NCI-H2227 treated with DMSO at 0.1 percent for 48 hours (cell line): ENCODE measurements at regions not wholly inside any gene's neighbourhood (a gene's known extent, or its start where the extent isn't known, plus 50 kb on each side); places are given as distances from the start of the nearest gene placed in this dataset.

Experiments
- DNase-seq: peaks from one replicate; lab custom pipeline; 2025; lab: John Stamatoyannopoulos, UW

DNA sequence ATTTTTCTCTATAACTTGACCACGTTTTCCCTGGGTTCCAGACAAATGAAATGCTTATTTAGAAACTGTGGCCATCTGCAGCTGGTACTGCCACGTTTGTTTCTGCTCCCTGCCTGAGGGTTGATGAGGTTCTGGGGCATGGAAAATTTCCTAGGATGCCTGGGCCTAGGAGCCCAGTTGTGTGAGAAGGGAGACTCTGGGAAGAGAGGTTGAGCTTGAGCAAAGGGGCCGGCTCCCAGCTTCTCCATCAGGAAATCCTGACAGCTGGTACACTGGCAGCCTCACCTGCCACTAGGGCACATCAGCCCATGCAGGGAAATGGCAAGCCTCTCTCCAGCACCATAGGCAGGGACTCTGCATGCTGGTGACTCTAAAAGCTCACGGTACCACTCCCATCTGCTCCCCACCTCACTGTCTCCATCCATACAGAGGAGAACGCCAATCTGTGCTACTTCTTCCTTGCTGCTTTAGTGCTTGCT lies 165.4 kb upstream of the PPP2R3A start:
- no peak for DNase-seq

DNA sequence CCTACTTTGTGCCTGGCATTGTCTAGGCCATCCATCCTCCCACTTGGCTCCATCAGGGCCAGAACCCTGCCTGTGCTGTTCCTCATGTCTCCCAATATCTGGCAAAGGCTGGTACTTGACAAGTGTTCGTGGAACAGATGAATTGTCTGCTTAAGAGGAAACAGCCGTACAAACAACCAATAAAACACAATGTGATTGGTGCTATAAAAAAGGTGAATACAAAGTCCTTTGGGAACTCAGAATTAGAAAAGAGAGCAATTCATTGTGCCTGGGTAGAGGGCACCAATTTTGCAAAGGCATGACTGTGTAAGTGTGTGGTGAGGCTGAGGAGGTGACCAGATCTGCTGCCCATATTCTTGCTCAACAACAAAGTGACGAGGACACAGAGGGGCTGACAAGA lies 164.5 kb upstream of the PPP2R3A start:
- DNase-seq = no peak

DNA sequence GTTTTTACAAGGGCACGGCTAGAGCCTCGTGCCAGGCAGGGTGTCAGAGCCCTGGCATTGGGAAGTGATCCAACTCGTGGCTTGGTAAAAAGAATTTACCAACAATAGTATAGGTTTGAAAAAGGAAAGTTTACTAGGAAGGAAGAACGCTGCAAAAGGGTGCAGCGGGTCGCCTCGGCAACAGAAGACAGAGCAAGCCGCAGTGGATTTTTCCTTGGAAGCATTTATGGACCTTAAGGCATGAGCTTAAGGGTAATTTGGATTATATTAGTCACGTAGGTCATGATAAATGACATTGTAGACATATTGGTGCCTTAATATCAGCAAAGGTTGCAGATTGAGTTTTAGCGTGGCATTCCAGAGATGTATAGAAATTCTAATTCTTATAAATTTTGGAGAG lies 163.4 kb upstream of the PPP2R3A start:
- no peak for DNase-seq

DNA sequence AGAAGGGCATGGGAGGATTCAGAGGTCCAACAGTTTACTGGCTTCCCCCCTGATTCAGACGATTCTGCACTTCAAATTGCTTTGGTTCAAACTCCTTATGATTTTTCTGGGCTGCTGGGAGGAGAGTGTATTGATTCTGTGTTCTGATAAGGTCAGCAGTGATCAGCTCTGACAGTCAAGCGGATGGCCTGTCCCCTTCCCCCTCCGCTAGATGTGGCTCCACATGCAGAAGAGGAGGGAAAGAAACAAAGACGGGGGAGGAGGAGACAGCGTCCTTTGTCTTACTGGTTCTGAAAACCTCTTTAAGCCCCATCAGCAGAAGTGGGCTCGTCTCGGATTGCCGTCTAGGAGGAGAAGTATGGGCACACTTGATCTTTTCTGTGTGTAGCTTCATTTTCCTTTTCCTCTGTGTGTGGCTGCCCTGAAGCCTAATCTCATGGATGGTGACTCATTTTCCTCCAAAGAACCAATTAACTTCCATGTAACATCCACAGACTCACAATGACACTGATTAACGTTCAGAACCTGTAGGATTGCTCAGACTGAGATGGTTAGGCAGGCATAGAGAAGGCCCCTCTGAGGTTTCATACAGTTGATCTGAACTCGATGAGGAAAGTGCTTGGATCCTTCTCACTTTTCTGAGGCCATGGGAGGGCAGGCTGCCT lies 162.4 kb upstream of the PPP2R3A start:
- no peak for DNase-seq

DNA sequence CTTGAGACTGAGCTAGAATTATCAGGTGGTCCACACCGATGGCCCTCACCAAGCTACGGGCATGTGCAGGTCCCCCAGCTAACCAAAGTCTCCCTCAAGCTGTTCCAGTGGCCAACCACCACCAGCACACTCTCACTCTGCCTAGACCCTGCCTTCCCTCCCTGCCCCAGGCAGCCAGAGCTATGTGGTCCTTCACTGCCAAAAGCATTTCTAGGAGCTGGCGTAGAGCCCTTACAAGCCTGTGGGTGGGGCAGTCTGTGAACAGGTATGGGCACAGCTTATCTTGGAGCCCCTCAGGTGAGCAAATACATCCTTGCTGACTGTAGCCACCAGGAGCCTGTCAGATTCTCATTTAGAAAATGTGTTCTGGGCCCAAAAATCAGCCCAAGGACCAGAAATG lies 159.8 kb upstream of the PPP2R3A start:
- no peak for DNase-seq

DNA sequence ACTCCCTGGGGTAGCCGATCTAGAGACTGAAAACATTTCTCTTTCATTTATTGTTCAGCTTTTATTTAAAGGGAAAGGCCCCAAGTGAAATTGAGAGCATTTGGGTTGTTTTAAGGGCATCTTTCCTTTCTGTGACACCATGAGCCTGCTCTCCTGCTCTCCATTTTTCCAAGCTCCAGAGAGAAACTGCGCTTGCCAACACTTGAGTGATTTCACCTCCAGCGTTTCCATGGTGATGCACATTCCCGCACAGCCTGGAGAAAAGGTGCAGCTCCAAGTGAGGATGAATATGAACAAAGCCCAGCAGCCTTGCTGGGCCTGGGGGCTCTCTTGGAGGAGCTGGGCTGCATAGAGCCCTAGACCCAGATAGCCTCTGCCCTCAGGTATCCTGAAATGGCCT lies 159.2 kb upstream of the PPP2R3A start:
- peak; percentile 26 for DNase-seq

DNA sequence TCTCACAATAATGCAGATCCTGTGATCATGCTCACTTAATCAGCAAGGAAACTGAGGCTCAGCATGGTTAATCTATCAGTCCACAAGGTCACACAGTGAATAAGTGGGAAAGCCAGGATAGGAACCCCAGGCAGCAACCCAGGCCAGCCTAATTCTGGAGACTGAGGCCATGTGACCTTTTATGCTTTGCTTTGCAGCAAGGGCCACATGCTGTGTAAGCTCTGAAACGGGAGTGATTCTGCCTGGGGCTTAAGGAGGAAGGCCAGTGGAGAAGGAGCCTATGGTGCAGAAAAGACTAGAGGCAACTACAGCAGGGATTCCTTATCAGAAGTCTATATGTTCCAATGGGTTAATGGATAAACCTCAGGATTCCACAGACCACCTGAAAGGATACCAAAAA lies 157.6 kb upstream of the PPP2R3A start:
- DNase-seq = no peak

DNA sequence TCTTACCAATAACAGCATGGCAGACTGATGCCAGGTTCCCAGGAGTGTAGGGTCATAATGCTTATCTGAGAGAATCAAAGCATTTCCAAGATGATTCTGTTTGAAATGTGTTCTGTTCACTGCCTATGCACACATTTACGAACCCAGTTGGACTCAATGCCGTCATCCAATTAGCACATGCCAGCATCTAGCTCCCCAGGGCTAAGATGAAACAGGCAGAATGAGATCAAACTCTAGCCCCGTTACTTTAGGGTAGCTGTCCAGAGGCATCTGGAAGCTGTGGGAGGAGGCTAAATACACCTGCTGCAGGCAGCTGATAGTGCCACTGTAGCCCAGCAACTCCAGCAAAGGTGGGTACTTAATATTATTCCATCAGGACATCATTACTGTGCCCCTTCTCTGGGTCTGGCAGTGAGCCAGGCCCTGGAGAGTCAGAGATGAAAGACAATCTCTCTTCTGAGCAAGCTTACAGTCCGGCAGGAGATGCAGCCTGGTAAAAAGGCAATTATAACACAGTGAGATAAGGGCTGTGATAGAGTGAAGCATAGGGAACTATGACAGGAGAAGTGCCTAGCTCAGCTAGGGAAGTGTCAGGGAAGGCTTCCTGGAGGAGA lies 156.4 kb upstream of the PPP2R3A start:
- DNase-seq = peak; percentile 34

DNA sequence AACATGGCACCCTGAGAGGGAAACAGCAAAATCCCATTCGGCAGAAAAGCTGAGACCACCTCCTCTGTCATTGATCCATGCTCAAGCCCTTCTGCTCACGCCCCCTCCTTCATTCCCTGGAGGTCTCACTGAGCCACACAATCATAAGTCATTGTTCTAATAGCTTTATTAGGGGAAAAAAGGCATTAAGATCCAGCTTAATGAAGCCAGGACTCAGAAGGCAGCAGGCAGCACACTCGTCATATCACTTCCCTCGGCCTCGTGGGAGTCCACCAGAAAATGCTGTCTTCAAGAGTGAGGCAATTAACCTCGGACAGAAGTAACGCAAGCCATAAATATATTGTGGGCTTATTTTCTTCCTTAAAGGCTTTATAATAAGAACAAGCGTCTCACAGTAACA lies 153.9 kb upstream of the PPP2R3A start:
- no peak for DNase-seq

DNA sequence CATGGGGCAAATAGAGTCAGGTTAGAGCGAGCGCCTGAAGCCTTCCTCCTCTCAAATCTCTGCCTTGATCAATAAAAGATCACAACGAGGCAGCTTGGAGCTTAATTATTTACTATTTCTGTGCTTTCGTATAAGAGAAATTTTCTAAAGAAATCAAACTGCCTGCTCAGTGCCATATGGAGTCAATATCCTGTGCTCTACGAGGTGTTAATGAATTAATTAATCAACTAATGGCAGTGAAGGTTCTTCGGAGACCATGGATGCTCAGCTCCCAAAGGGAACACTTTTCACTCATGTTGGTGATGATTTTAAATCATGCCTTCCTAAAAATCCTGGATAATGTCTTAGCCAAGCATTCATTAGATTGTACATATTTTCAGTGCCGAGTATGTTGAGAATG lies 153.5 kb upstream of the PPP2R3A start:
- DNase-seq = no peak

DNA sequence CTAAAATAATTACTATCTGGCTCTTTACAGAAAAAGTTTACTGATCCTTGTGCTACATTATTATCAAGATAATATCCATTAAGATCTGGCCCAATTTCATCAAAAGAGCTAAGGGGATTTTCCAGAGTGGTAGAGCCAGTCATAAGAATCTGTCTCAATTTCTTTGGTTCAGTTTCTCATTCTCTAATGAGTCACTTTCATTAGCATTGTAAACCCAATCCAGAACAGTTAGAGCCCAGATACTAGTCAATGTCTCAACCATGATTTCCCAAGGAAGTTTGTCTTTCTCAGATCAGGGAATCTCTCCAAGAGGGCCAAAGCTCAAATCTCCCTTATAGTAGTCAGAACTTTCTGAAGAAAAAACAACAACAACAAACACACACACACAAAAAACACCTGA lies 131.1 kb upstream of the PPP2R3A start:
- no peak for DNase-seq

DNA sequence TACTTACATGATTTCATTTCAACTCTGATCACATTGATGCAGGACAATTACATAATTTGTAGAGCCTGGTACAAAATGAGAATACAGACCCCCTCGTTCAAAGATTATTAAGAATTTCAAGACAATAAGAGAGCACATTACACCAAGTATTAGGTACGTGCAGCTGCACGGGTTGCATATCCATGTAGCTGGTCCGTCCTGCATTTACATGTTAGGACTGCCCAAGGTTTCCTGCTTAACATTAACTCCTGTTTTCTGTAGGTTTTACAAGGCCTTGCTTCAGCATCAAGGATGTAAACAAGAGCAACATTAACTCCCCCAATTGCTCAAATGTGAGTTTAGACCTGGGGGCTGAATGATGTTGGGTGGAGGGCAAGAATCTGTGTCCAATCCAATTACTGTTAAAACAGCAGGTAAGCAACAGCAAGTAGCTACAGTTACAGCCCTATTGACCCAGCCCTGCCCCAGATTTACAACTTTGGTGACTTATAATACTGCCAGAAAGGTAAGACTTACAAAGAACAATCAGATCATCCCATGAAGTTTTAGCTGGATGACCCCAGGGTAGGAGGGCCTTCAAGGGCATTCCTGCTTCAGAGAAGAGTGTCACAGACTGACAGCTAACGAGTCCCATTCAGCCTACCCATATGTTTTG lies 127.4 kb upstream of the PPP2R3A start:
- DNase-seq = no peak

DNA sequence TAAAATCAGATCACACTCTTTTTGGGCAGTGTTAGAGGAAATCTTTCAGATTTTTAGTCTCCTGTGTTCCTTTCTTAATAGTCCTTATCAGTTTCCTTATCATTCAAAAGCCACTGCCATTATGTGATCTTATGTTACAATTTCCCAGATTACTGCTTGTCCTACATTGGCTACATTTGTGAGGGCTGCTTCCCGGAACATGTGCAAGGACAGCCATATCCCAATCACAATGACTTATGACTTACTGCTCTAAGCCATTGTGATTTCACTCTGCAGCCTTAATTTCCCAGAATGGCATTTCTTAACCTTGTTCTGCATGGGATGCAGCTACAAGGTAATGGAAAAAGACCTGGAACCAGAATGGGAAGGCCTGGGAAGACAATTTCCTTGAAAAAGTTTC lies 125.1 kb upstream of the PPP2R3A start:
- DNase-seq = no peak

DNA sequence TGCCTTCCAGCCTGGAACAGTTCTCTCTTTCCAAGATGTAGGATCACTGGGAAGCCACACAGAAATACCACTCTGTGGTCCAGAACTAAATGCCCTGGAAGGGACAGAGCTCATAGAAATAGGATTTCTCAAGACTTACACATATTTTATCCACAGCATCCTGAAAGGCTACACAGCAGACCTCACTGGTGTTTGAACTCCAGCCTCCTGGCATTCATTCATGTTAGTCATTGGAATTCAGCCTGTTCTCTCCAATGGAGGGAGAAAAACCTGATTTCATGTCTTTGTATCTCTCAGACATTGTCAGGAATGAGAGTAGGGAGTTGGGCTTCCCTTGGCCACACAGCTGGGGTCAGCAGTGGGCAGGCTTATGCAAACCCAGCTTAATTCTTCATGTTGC lies 121.1 kb upstream of the PPP2R3A start:
- no peak for DNase-seq

DNA sequence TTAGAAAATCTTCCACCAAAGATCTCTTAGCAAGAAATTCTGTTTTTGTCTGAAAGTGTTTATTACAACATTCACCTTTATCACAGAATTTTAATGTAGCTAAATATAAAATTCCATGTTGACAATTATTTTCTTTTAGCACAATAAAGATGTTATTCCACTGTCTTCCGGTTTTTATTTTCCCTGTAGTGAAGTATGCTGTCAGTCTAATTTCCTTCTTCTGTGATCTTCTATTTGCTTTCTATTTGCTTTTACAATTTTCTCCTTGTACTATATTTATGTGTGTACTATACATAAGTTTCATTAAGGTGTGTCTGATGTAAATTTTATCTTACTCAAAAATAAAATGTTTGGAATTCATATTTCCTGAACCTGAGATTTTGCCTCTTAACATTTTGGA lies 117.5 kb upstream of the PPP2R3A start:
- no peak for DNase-seq

DNA sequence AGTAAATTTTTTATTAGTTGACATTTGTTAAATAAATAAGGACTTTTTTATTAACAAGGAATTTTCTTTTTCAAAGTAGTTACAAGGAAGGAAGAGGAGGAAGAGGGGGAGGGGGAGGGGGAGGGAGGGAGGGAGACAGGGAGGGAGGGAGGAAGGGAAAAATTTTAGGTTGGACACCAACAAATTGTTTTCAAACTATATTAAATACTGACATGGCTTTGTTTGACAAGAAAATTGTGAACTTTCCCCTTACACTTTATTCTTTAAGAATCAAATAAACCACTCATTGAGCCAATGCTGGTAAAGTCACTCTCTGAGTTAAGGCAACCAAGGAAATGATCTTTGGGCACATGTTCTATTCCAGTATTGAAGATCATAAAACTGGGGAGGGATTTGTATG lies 115.7 kb upstream of the PPP2R3A start:
- no peak for DNase-seq

DNA sequence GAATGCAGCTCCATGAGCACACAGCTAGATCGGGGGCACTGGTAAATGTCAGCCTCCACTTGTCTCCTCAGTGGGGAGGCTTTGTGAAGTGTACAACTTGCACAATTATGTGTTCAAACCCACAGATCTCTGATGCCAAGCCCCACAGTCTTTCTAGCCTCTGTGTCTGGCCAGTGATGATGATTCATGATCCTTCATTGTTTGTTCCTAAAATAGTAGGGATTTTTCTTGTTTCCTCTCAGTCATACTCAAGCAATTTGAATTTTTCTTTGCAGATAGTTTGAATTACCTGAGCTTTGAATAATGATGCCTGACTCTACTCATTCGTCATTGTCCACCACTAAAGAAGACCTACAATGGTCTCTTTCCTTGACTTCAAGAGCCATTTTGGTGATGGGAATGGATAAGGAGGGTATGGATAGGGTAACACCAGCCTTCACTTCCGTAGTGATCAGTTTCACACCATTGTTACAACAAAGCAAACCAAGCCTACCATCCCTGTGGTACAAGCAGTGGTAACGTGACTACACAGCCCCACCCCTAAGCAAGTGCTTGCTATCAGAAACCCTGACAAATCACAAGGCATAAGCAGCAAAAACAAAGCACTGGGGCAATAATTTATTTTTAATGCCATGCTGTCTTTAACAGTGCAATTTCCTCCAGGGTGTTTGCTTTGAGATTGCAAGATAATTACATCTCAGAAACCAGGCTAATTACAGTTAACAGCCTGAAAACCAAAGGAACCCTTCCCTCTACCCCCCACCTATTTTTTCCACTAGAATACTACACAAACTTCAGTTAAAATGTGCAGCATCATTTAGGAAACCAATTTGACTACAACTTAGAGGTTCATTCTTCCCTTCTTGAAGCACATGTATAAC lies 114.1 kb upstream of the PPP2R3A start:
- DNase-seq = peak; percentile 80

DNA sequence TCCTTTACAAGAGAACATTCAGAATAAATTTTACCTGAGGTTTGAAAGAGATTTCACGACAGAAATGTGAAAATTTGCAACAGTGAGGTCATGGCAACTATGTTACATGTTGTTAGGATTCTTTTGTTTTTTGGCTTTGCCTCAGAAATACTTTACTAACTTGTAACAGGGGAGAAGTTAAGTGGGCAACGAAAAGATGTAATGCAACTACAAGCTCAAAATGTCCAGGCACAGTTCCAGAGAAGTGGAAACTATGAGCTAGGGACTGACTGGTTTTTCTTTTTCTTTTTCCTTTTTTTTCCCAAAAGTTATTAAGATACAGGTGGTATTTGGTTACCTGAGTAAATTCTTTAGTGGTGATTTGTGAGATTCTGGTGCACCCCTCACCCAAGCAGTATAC lies 111.5 kb upstream of the PPP2R3A start:
- DNase-seq = no peak

DNA sequence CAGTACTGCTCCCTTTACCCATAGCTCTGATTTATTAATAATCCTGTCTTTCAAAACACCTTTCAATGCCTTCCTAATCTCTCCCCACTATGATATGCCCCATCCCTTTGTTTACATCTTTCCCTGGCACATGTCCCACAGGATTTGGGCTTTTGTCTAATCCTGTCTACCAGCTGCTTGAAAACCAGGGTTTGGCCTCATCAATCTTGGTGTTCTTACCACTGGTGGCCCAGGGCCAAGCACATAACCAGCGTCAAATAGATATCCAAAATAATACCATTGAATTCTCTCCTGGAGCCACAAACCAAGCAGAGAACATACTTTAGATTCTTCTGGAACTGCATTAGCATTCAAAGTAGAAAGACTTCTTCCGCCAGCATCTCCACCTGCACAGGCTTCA lies 104.8 kb upstream of the PPP2R3A start:
- no peak for DNase-seq

DNA sequence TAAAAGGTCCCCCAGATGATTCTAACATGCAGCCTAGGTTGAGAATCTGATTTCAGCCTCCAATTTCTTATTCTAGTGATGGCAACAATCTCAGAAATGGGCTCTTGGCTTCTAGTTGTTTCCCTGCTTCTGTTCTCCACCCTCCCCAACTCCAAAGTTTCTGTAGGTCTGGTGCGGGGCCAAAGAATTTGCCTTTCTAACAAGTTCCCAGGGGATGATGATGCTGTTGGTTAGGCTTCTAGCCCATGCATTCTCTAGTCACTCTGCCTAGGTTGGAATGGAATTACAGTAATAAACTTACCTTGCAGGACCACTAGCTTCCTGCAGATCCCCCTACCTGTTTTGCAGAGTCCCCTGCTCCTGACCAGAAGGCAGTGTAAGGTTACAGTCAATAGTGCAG lies 103.2 kb upstream of the PPP2R3A start:
- DNase-seq = no peak

DNA sequence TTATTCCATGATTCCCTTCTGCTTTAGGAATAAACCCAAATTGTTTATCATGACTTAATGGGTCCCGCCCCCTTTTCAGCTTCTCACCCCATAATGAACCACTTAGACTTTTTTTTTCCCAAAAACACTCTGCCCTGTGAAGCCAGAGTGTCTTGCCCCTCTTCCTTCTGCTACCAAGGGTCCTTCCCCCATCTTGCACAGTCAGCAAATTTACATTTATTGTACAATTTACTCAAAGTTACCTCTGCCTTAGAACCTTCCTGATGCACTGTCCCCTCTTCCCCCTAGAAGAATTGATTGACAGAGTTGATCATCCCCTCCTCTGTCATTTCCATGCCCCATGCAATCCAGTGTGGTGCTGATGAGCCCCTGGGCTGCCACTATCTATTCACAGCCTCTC lies 101.5 kb upstream of the PPP2R3A start:
- DNase-seq = no peak

DNA sequence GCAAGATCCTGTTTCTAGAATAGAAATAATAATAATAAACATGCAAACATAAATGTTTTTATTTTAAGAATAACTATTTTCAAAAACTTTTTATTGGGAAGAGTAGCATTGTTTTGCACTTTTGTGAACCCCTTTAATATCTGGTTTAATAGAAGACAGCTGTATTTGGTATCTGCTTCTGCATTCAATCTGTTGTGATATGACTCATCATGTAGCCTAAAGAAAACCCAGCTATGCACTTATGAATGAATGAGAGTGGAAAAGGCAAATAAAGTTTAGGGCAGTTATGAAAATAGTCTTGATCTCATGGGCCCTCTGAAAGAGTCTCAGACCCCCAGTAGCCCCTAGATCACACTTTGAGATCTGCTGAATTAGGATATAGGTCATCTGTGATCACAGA lies 100.4 kb upstream of the PPP2R3A start:
- DNase-seq = no peak

DNA sequence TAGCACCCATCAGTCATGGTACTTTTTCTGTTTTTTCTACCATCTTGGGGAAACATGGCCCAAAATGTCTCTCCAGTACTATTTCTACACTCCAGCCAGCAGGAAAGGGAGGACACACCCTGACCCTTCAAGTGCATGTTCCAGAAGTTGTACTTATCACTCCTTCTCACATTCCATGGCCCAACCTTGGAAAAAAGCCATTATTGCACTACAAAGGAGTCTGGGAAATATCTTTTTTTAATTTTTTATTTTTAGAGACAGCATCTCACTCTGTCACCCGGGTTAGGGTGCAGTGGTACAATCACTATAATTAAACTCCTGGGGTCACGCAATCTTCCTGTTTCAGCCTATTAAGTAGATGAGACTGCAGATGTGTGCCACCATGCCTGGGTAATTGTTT lies 100.0 kb upstream of the PPP2R3A start:
- DNase-seq = no peak
